K562 (cell line): ENCODE measurements at regions not wholly inside any gene's neighbourhood (a gene's known extent, or its start where the extent isn't known, plus 50 kb on each side); places are given as distances from the start of the nearest gene placed in this dataset.

Experiments used
- BRCA1 ChIP-seq, 2 experiments: fragments of 450-650 bp in 1 of 2; sonication (generic) in 1 of 2; formaldehyde crosslinking in 1 of 2; IDR thresholded peaks; 2 replicates each; pipeline versions ENCODE4 v1.5.0 to v1.6.1; 2017 to 2020; ENCODE audit warnings: mild to moderate bottlenecking in 1 of 2, missing genetic modification reagents in 1 of 2
- CBX8 ChIP-seq: fragments of 200-600 bp; sonication (generic); IDR thresholded peaks from 2 replicates; pipeline ENCODE4 v1.6.1; 2012; ENCODE audit warnings: borderline replicate concordance, mixed run types, low read depth, mild to moderate bottlenecking, moderate library complexity, mixed read lengths, low read length, control low read depth, inconsistent platforms; ENCODE audit not compliant: poor library complexity, severe bottlenecking; ENCODE audit errors: extremely low read depth
- FOXK2 ChIP-seq, 2 experiments: fragments of 450-650 bp; IDR thresholded peaks in 1 of 2; conservative IDR thresholded peaks in 1 of 2; 2 replicates each; pipeline ENCODE4 v1.6.1; 2016; ENCODE audit warnings: low read depth in 2 of 2, mild to moderate bottlenecking in 1 of 2
- HDAC8 ChIP-seq: fragments of 450-650 bp; IDR thresholded peaks from 2 replicates; pipeline ENCODE4 v1.6.1; 2016; ENCODE audit warnings: mild to moderate bottlenecking, missing genetic modification characterization, moderate library complexity, missing compliant biosample characterization
- POLR2A ChIP-seq: fragments of 450-650 bp; conservative IDR thresholded peaks from 2 replicates; pipeline ENCODE4 v1.6.1; 2016
- ZNF12 ChIP-seq: sonication (generic); formaldehyde crosslinking; IDR thresholded peaks from 2 replicates; pipeline ENCODE4 v1.4.0; 2020; ENCODE audit warnings: mild to moderate bottlenecking, missing genetic modification reagents

DNA sequence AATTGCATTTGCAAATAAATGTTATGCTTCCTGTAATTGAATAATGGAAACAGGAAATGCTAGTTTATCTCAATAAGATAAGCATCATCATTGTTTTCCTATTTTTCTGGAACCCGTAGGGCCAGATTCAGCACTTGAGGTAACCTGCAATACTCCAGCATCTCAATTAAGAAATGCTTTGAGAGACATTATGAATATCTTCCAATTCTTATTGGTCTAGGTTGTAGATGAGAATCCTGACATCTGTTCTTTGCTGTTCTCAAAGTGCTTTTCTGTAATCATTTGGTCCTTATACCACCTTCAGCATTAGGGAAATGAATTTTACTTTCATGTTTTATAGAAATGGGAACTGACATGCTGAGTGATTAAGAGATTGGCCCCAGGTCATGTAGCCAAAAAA lies 428.3 kb downstream of the CBLN4 start:
- no peak for TF ChIP-seq BRCA1 (IDR thresholded peaks at IDR 0.05)
- TF ChIP-seq BRCA1 (CRISPR knock-in tag; IDR thresholded peaks at IDR 0.05) = no peak
- TF ChIP-seq ZNF12 (CRISPR knock-in tag) = no peak
- no peak for TF ChIP-seq HDAC8 (tag)
- no peak for TF ChIP-seq FOXK2 (conservative IDR thresholded peaks at IDR 0.05 in 1 of 2, IDR thresholded peaks at IDR 0.05 in 1 of 2; ENCODE audit: low read depth in 2 of 2)
- TF ChIP-seq CBX8 = no peak
- no peak for TF ChIP-seq POLR2A
